CD4-positive, CD25-positive, alpha-beta regulatory T cell (primary cell): ENCODE measurements at regions not wholly inside any gene's neighbourhood (a gene's known extent, or its start where the extent isn't known, plus 50 kb on each side); places are given as distances from the start of the nearest gene placed in this dataset.
"Not testable (repeated sequence)": the region's sequence is repeated elsewhere in the genome, so short reads cannot be mapped to it uniquely, and the experiment has no call there.

Experiments
- ATAC-seq, 2 donors: fragments of 150-1000 bp; cut with Tn5 transposase; one replicate each; pipeline ENCODE4 v1.10.0; 2021; ENCODE audit warnings: low read depth in 2 of 2, moderate number of reproducible peaks in 2 of 2, moderate library complexity in 1 of 2
- DNase-seq, 3 donors: peaks; one replicate each; pipeline versions ENCODE4 v3.0.0 to v3.0.0-alpha.2; 2012 to 2022; ENCODE audit warnings: mixed read lengths in 1 of 3
- H3K27ac ChIP-seq: one replicate; pipeline ENCODE4 v1.7.0; 2013; ENCODE audit warnings: mild to moderate bottlenecking, low read length; ENCODE audit not compliant: insufficient read depth, poor library complexity, severe bottlenecking
- H3K27me3 ChIP-seq: one replicate; pipeline ENCODE4 v1.7.0; 2013; ENCODE audit warnings: low read length; ENCODE audit not compliant: control insufficient read depth, insufficient read depth
- H3K36me3 ChIP-seq: one replicate; pipeline ENCODE4 v1.7.0; 2013; ENCODE audit warnings: mild to moderate bottlenecking, low read length, moderate library complexity; ENCODE audit not compliant: control insufficient read depth, insufficient read depth
- H3K4me1 ChIP-seq: 2 replicates; pipeline ENCODE4 v1.7.0; 2013; ENCODE audit warnings: mild to moderate bottlenecking, low read length; ENCODE audit not compliant: insufficient read depth, control insufficient read depth, poor library complexity, severe bottlenecking
- H3K4me3 ChIP-seq: one replicate; pipeline ENCODE4 v1.7.0; 2013; ENCODE audit warnings: low read depth, mild to moderate bottlenecking, low read length, moderate library complexity
- H3K9me3 ChIP-seq, 2 experiments: 1 replicate in 1 of 2; 2 replicates in 1 of 2; pipeline ENCODE4 v1.7.0; 2013; ENCODE audit warnings: low read length in 2 of 2, mild to moderate bottlenecking in 1 of 2, moderate library complexity in 1 of 2; ENCODE audit not compliant: control insufficient read depth in 2 of 2
- H3K27ac Mint-ChIP-seq, 3 donors: one replicate each; pipeline ENCODE4 v1.8.0; 2020 to 2022; ENCODE audit warnings: mild to moderate bottlenecking in 3 of 3, mixed read lengths in 3 of 3, moderate library complexity in 2 of 3
- H3K27me3 Mint-ChIP-seq: one replicate; pipeline ENCODE4 v1.8.0; 2022; ENCODE audit warnings: mild to moderate bottlenecking, mixed read lengths
- H3K36me3 Mint-ChIP-seq: one replicate; pipeline ENCODE4 v1.8.0; 2020; ENCODE audit warnings: mixed read lengths
- H3K4me1 Mint-ChIP-seq, 4 donors: one replicate each; pipeline ENCODE4 v1.8.0; 2020 to 2022; ENCODE audit warnings: mixed read lengths in 4 of 4, mild to moderate bottlenecking in 1 of 4
- H3K4me3 Mint-ChIP-seq, 4 donors: one replicate each; pipeline ENCODE4 v1.8.0; 2020 to 2022; ENCODE audit warnings: mild to moderate bottlenecking in 4 of 4, mixed read lengths in 4 of 4, moderate library complexity in 3 of 4
- H3K9me3 Mint-ChIP-seq, 7 donors: one replicate each; pipeline ENCODE4 v1.8.0; 2020 to 2022; ENCODE audit warnings: mixed read lengths in 7 of 7, mild to moderate bottlenecking in 3 of 7, moderate library complexity in 2 of 7

- Mint-ChIP-seq H3K9me3 (peaks cover 0 to 2% (median 0%) of the 10 kb centered on the region in 7 donors), H3K27ac (peak overlapping the region in 1 of 3 donors; percentile 2), H3K36me3 (no peaks in the 10 kb centered on the region), H3K4me3 (no peak overlapping the region), H3K27me3 (no peaks in the 10 kb centered on the region), H3K4me1 (peaks cover 0 to 2% (median 0%) of the 10 kb centered on the region in 4 donors)
- DNase-seq: no peak
- Histone ChIP-seq H3K4me3 (no peak overlapping the region), H3K27ac (no peak overlapping the region), H3K36me3 (no peaks in the 10 kb centered on the region), H3K27me3 (no peaks in the 10 kb centered on the region), H3K9me3 (no peaks in the 10 kb centered on the region), H3K4me1 (no peaks in the 10 kb centered on the region)
- no peak for ATAC-seq
Observed at GRCh38 chr6:105705608-105706007, 302.7 kb upstream of the PREP start.

GRCh38 chr6:105695461-105695860, 292.6 kb upstream of the PREP start:
- Histone ChIP-seq H3K4me3 (no peak overlapping the region), H3K9me3 (no peaks in the 10 kb centered on the region), H3K27ac (no peak overlapping the region), H3K27me3 (no peaks in the 10 kb centered on the region), H3K4me1 (no peaks in the 10 kb centered on the region), H3K36me3 (no peaks in the 10 kb centered on the region)
- peaks cover 5% of the 10 kb centered on the region for H3K27me3 Mint-ChIP-seq
- H3K4me1 Mint-ChIP-seq: no peaks in the 10 kb centered on the region
- no peaks in the 10 kb centered on the region for H3K36me3 Mint-ChIP-seq
- H3K27ac Mint-ChIP-seq: no peak overlapping the region
- H3K9me3 Mint-ChIP-seq: peaks cover 0 to 4% (median 0%) of the 10 kb centered on the region in 7 donors
- H3K4me3 Mint-ChIP-seq: no peak overlapping the region
- ATAC-seq (no peak), DNase-seq (no peak)

- Histone ChIP-seq H3K4me3 (no peak overlapping the region), H3K4me1 (no peaks in the 10 kb centered on the region), H3K27me3 (no peaks in the 10 kb centered on the region), H3K9me3 (peaks cover 7 to 8% of the 10 kb centered on the region in 2 experiments), H3K36me3 (no peaks in the 10 kb centered on the region), H3K27ac (no peak overlapping the region)
- H3K4me3 Mint-ChIP-seq: no peak overlapping the region
- ATAC-seq (no peak), DNase-seq (no peak)
- H3K27me3 Mint-ChIP-seq: peaks cover 5% of the 10 kb centered on the region
- H3K9me3 Mint-ChIP-seq: peaks cover under 1 to 10% (median 4%) of the 10 kb centered on the region in 7 donors
- H3K27ac Mint-ChIP-seq: no peak overlapping the region
- no peaks in the 10 kb centered on the region for H3K4me1 Mint-ChIP-seq
- peaks cover under 1% of the 10 kb centered on the region for H3K36me3 Mint-ChIP-seq
Observed at GRCh38 chr6:105692613-105693215, 289.8 kb upstream of the PREP start.

- no peaks in the 10 kb centered on the region for H3K4me1 ChIP-seq
- no peak overlapping the region for H3K27ac Mint-ChIP-seq
- peaks cover 9 to 16% of the 10 kb centered on the region in 2 experiments for H3K9me3 ChIP-seq
- peaks cover 7 to 17% (median 9%) of the 10 kb centered on the region in 7 donors for H3K9me3 Mint-ChIP-seq
- DNase-seq (no peak), ATAC-seq (no peak)
- no peaks in the 10 kb centered on the region for H3K36me3 ChIP-seq
- H3K36me3 Mint-ChIP-seq: peaks cover 4% of the 10 kb centered on the region
- no peak overlapping the region for H3K4me3 ChIP-seq
- no peaks in the 10 kb centered on the region for H3K4me1 Mint-ChIP-seq
- H3K27me3 ChIP-seq: no peaks in the 10 kb centered on the region
- H3K4me3 Mint-ChIP-seq: no peak overlapping the region
- peaks cover 2% of the 10 kb centered on the region for H3K27me3 Mint-ChIP-seq
- H3K27ac ChIP-seq: no peak overlapping the region
Observed at GRCh38 chr6:105691971-105692370, 289.1 kb upstream of the PREP start.

GRCh38 chr6:105691081-105691480, 288.2 kb upstream of the PREP start:
- no peak for DNase-seq

GRCh38 chr6:105688573-105688972, 285.7 kb upstream of the PREP start:
- H3K9me3 ChIP-seq: peaks cover 11 to 22% of the 10 kb centered on the region in 2 experiments
- no peak overlapping the region for H3K4me3 ChIP-seq
- ATAC-seq: no peak
- no peak overlapping the region for H3K27ac ChIP-seq
- peaks cover 7 to 29% (median 20%) of the 10 kb centered on the region in 7 donors for H3K9me3 Mint-ChIP-seq
- peaks cover 4% of the 10 kb centered on the region for H3K27me3 Mint-ChIP-seq
- no peaks in the 10 kb centered on the region for H3K27me3 ChIP-seq
- H3K4me1 Mint-ChIP-seq: no peaks in the 10 kb centered on the region
- H3K36me3 Mint-ChIP-seq: peaks cover 8% of the 10 kb centered on the region
- H3K4me1 ChIP-seq: no peaks in the 10 kb centered on the region
- H3K27ac Mint-ChIP-seq: no peak overlapping the region
- H3K36me3 ChIP-seq: no peaks in the 10 kb centered on the region
- DNase-seq: peak in 1 of 3 donors; percentile 4
- no peak overlapping the region for H3K4me3 Mint-ChIP-seq

More at GRCh38 chr6:105691081-105691480, 288.2 kb upstream of the PREP start:
- H3K27me3 Mint-ChIP-seq: peaks cover 4% of the 10 kb centered on the region
- Histone ChIP-seq H3K4me1 (no peaks in the 10 kb centered on the region), H3K27ac (no peak overlapping the region), H3K4me3 (no peak overlapping the region), H3K9me3 (peaks cover 9 to 22% of the 10 kb centered on the region in 2 experiments), H3K36me3 (no peaks in the 10 kb centered on the region), H3K27me3 (no peaks in the 10 kb centered on the region)
- no peak overlapping the region for H3K27ac Mint-ChIP-seq
- peaks cover 8% of the 10 kb centered on the region for H3K36me3 Mint-ChIP-seq
- H3K4me1 Mint-ChIP-seq: no peaks in the 10 kb centered on the region
- no peak overlapping the region for H3K4me3 Mint-ChIP-seq
- no peak for ATAC-seq
- H3K9me3 Mint-ChIP-seq: peaks cover 7 to 24% (median 14%) of the 10 kb centered on the region in 7 donors

GRCh38 chr6:105686793-105687192, 283.9 kb upstream of the PREP start:
- H3K4me3 Mint-ChIP-seq, ATAC-seq, H3K4me3 ChIP-seq, H3K36me3 Mint-ChIP-seq, H3K27ac ChIP-seq, H3K27me3 Mint-ChIP-seq, H3K4me1 ChIP-seq, DNase-seq, H3K27ac Mint-ChIP-seq, H3K4me1 Mint-ChIP-seq, H3K36me3 ChIP-seq, H3K27me3 ChIP-seq: not testable (repeated sequence)
- peaks cover 11 to 22% of the 10 kb centered on the region in 2 experiments for H3K9me3 ChIP-seq
- H3K9me3 Mint-ChIP-seq: peaks cover 8 to 33% (median 20%) of the 10 kb centered on the region in 7 donors

GRCh38 chr6:105681061-105681460, 278.2 kb upstream of the PREP start:
- H3K36me3 Mint-ChIP-seq: no peaks in the 10 kb centered on the region
- H3K4me1 Mint-ChIP-seq: peaks cover 0 to 6% (median 0%) of the 10 kb centered on the region in 4 donors
- H3K27ac Mint-ChIP-seq: no peak overlapping the region
- H3K4me3 Mint-ChIP-seq: no peak overlapping the region
- no peaks in the 10 kb centered on the region for H3K4me1 ChIP-seq
- H3K9me3 Mint-ChIP-seq: peaks cover 1 to 25% (median 18%) of the 10 kb centered on the region in 7 donors
- ATAC-seq (no peak), DNase-seq (no peak)
- no peaks in the 10 kb centered on the region for H3K36me3 ChIP-seq
- H3K27me3 Mint-ChIP-seq: peaks cover under 1% of the 10 kb centered on the region
- no peaks in the 10 kb centered on the region for H3K27me3 ChIP-seq
- no peak overlapping the region for H3K4me3 ChIP-seq
- no peak overlapping the region for H3K27ac ChIP-seq
- peaks cover 0 to 13% of the 10 kb centered on the region in 2 experiments for H3K9me3 ChIP-seq
